T-helper 2 cell treated with Interferon-gamma antibody and Interleukin-4, amounts not matched to agents 5 μg/mL and 100 μg/mL, for 36 hours (primary cell): ENCODE measurements at regions not wholly inside any gene's neighbourhood (a gene's known extent, or its start where the extent isn't known, plus 50 kb on each side); places are given as distances from the start of the nearest gene placed in this dataset.

Source experiments
- DNase-seq: peaks from one replicate; pipeline ENCODE4 v3.0.0; 2021; ENCODE audit warnings: low spot score
- H3K27ac Mint-ChIP-seq: one replicate; pipeline ENCODE4 v1.8.0; 2021; ENCODE audit warnings: mild to moderate bottlenecking, mixed read lengths
- H3K27me3 Mint-ChIP-seq: one replicate; pipeline ENCODE4 v1.8.0; 2021; ENCODE audit warnings: low read depth, mixed read lengths
- H3K36me3 Mint-ChIP-seq: one replicate; pipeline ENCODE4 v1.8.0; 2021; ENCODE audit warnings: low read depth, mixed read lengths
- H3K4me1 Mint-ChIP-seq: one replicate; pipeline ENCODE4 v1.8.0; 2021; ENCODE audit warnings: low read depth, mixed read lengths
- H3K4me3 Mint-ChIP-seq: one replicate; pipeline ENCODE4 v1.8.0; 2022; ENCODE audit warnings: mild to moderate bottlenecking, moderate library complexity, mixed read lengths
- H3K9me3 Mint-ChIP-seq: one replicate; pipeline ENCODE4 v1.8.0; 2021; ENCODE audit warnings: mixed read lengths

DNA sequence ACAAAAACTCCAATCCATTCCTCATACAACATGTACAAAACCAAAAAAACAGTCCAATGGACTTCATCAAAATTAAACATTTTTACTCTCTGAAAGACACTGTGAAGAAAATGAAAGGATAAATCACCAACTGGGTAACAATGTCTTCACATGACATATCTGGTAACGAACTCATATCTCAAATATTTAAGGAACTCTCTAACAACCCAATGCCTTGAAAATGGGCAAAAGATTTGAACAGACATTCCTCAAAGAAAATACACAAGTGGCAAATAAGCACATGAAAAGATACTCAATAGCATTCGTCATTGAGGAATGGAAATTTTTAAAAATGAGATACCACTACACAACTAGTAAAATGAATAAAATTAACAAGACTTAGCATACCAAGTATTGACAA lies 198.7 kb upstream of the RASSF8 start:
- Mint-ChIP-seq H3K4me1 (no peaks in the 10 kb centered on the region), H3K27ac (no peak overlapping the region), H3K9me3 (no peaks in the 10 kb centered on the region), H3K36me3 (no peaks in the 10 kb centered on the region), H3K4me3 (no peak overlapping the region), H3K27me3 (no peaks in the 10 kb centered on the region)
- no peak for DNase-seq

DNA sequence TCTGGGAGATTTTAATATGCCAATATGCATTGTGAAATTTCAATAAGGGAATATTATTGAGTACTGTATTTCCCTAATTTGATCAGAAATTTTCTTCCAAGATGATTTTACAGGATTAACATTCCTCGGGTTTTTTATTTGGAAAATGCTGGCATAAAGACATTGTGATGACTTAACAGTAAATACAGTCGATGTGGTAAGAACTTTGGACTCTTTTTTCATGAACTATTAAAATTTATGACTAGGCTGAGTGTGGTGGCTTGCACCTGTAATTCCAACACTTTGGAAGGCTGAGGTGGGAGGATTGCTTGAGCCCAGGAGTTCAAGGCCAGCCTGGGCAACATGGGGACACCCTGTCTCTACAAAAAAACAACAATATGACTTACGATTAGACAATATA lies 197.1 kb upstream of the RASSF8 start:
- no peaks in the 10 kb centered on the region for H3K9me3 Mint-ChIP-seq
- no peaks in the 10 kb centered on the region for H3K27me3 Mint-ChIP-seq
- no peak for DNase-seq
- no peaks in the 10 kb centered on the region for H3K36me3 Mint-ChIP-seq
- no peak overlapping the region for H3K4me3 Mint-ChIP-seq
- H3K27ac Mint-ChIP-seq = no peak overlapping the region
- H3K4me1 Mint-ChIP-seq = no peaks in the 10 kb centered on the region

DNA sequence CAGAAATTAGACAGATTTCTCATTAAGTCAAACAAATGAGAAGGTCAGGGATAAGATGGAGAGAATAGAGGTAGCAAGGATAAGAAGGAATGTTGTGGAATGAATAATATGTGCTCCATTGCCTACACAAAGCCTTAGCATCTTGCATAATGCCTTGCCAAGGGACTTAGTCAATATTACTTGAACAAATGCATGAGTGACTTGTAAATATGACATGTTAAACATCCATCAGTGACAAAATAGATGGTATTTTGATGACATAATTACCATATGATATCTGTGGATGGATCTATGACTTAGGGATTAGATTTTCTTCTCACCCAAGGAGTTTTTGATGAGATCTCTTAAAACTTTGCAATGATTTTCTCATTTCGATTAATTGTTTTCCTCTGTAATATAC lies 194.1 kb upstream of the RASSF8 start:
- DNase-seq = no peak
- no peaks in the 10 kb centered on the region for H3K9me3 Mint-ChIP-seq
- no peak overlapping the region for H3K4me3 Mint-ChIP-seq
- peaks cover 5% of the 10 kb centered on the region for H3K27me3 Mint-ChIP-seq
- H3K4me1 Mint-ChIP-seq = no peaks in the 10 kb centered on the region
- no peak overlapping the region for H3K27ac Mint-ChIP-seq
- H3K36me3 Mint-ChIP-seq = no peaks in the 10 kb centered on the region

DNA sequence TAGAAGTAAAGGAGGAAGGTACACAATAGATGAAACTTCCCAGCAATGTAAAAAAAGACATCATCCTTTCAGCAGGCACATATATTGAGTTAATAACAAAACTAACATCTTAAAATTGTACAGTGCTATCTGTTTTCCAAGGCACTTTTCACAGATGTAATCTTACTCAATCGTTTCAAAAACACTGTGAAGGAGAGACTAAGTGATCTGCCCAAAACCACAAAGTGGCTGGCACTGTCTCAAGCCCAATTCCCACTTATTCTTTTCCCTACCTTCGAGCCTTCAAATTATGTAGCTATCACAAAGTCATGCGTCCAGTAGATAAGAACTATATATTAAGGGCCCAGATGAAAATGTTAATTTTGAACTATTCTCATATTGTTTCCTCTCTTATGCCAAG lies 193.6 kb upstream of the RASSF8 start:
- Mint-ChIP-seq H3K27me3 (peaks cover 5% of the 10 kb centered on the region), H3K36me3 (no peaks in the 10 kb centered on the region), H3K27ac (no peak overlapping the region), H3K4me1 (no peaks in the 10 kb centered on the region), H3K9me3 (no peaks in the 10 kb centered on the region), H3K4me3 (no peak overlapping the region)
- no peak for DNase-seq

DNA sequence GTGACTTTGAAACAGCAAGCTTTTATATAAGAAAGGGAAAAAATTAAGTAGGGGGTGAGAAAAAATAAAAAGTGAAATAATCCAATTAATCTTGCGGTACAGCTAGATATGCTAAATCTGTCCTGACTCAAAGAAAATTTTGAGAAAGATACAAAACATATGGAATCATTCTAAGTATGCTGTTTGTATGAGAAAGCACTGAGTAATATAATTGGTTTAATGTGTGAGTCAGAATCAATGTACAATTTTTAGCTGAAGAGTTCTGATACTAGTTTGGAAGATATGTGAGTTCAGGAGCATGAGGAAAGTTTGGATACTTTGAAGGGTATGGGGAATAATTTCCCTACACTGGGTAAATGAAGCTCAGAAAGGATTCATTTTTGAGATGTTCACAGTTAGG lies 190.9 kb upstream of the RASSF8 start:
- no peaks in the 10 kb centered on the region for H3K4me1 Mint-ChIP-seq
- H3K27ac Mint-ChIP-seq = no peak overlapping the region
- H3K4me3 Mint-ChIP-seq = no peak overlapping the region
- no peak for DNase-seq
- H3K36me3 Mint-ChIP-seq = no peaks in the 10 kb centered on the region
- no peaks in the 10 kb centered on the region for H3K9me3 Mint-ChIP-seq
- peaks cover 5% of the 10 kb centered on the region for H3K27me3 Mint-ChIP-seq

DNA sequence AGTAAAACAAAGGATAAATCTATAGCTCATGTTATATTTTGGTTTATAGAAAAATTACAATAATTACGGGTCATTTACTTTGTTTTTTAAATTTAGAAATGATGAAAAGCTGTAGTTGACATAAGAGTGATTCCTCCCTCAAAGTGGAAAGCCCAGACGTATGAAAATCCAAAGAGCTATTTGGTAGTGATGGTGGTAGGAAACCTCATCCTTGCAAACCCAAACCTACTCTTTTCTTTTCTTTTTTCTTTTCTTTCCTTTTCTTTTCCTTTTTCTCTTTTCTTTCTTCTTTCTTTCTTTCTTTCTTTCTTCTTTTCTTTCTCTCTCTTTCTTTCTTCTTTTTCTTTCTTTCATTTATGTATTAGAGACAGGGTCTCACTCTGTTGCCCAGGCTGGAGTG lies 190.3 kb upstream of the RASSF8 start:
- no peak for DNase-seq
- Mint-ChIP-seq H3K9me3 (no peaks in the 10 kb centered on the region), H3K27ac (no peak overlapping the region), H3K4me3 (no peak overlapping the region), H3K36me3 (no peaks in the 10 kb centered on the region), H3K4me1 (no peaks in the 10 kb centered on the region), H3K27me3 (peaks cover 5% of the 10 kb centered on the region)

DNA sequence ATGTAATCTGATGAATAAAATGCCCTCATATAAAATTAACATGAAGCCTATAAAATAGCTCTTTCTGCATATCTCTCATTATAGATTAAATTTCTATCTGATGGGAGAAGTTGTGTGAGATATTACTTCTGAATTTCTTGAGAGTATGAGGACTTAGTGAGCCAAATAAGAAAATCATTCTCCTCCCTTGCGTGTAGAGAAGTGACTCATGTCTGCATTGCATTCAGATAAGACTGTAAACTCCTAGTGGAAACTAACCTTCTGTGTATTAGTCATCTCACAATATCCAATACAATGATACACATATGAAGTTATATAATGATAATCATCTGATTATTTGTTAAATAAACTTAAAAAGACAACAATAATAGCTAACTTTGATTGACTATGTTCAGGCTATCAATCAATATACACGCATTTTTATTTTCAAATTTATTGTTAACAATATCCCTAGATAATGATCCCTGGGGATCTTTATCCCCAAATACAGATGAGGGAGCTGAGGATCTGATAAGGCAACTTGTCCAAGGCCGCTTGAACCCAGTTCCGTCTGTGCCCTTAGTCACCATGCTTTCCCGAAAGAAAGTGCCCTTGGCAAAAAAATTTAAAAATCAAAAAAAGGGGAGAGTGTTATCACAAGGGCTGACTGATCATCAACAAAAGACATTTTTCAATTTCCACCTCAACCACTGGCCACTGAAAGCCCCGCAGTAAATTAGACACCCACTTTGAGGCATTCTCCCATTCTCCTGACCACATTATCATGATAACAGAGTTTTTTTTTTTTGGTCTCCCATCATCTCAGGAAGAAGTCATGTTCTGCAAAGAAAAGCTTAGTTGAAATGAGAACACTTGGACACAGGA lies 189.2 kb upstream of the RASSF8 start:
- Mint-ChIP-seq H3K4me1 (no peaks in the 10 kb centered on the region), H3K36me3 (no peaks in the 10 kb centered on the region), H3K4me3 (no peak overlapping the region), H3K9me3 (no peaks in the 10 kb centered on the region), H3K27me3 (peaks cover 5% of the 10 kb centered on the region), H3K27ac (no peak overlapping the region)
- DNase-seq = no peak

DNA sequence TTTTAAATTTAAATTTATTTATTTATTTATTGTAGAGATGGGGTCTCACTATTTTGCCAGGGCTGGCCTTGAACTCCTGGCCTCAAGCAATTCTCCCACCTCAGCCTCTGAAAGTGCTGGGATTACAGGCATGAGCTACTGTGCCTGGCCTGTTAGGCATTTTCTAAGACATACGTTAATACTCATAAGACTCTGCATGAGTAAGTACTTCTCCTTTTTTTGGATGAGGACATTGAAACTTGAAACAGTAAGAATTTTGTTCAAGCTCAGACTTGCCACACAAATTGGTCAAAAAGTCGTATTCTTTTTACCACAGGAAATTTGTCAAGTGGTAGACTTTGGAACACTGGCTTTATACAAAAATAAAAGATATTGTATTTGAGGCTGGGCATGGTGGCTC lies 187.4 kb upstream of the RASSF8 start:
- peaks cover 5% of the 10 kb centered on the region for H3K27me3 Mint-ChIP-seq
- no peaks in the 10 kb centered on the region for H3K9me3 Mint-ChIP-seq
- no peak overlapping the region for H3K4me3 Mint-ChIP-seq
- H3K27ac Mint-ChIP-seq = no peak overlapping the region
- no peaks in the 10 kb centered on the region for H3K4me1 Mint-ChIP-seq
- no peak for DNase-seq
- no peaks in the 10 kb centered on the region for H3K36me3 Mint-ChIP-seq

DNA sequence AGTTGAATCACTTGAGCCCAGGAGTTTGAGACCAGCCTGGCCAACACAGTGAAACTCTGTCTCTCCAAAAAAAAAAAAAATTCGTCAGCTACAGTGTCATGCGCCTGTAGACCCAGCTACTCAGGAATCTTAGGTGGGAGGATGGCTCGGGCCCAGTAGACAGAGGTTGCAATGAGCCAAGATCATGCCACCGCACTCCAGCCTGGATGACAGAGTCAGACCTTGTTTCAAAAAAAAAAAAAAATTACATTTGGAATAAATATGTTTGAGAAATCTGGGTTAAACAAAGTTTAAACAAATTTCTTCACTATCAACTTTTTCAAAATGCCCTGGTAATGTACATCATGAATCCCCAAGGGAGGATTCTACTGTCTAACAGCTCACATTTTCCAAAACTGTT lies 187.0 kb upstream of the RASSF8 start:
- no peaks in the 10 kb centered on the region for H3K9me3 Mint-ChIP-seq
- H3K27ac Mint-ChIP-seq = no peak overlapping the region
- H3K4me1 Mint-ChIP-seq = no peaks in the 10 kb centered on the region
- no peak for DNase-seq
- no peaks in the 10 kb centered on the region for H3K36me3 Mint-ChIP-seq
- no peak overlapping the region for H3K4me3 Mint-ChIP-seq
- H3K27me3 Mint-ChIP-seq = peaks cover 5% of the 10 kb centered on the region

DNA sequence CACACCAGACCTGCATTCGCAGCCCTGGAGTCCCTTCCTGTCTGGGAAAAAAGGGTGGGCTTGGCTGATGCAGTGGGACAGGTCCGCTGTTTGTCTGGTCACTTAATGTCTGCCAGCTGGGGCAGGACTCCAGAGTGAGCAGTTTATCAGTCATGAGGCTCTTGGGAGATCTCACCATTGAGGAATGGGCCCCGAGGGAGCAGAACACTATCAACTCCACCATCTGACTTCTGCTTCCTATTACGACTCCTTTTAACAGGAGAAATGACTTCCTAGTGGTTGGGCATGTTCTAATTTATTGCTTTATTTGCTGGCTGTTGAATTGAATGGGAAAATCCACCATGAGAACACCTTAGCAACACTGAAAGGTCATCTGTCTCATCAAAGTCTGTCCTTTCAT lies 182.5 kb upstream of the RASSF8 start:
- Mint-ChIP-seq H3K36me3 (no peaks in the 10 kb centered on the region), H3K27me3 (peaks cover 2% of the 10 kb centered on the region), H3K27ac (no peak overlapping the region), H3K9me3 (no peaks in the 10 kb centered on the region), H3K4me1 (no peaks in the 10 kb centered on the region), H3K4me3 (no peak overlapping the region)
- DNase-seq = no peak

DNA sequence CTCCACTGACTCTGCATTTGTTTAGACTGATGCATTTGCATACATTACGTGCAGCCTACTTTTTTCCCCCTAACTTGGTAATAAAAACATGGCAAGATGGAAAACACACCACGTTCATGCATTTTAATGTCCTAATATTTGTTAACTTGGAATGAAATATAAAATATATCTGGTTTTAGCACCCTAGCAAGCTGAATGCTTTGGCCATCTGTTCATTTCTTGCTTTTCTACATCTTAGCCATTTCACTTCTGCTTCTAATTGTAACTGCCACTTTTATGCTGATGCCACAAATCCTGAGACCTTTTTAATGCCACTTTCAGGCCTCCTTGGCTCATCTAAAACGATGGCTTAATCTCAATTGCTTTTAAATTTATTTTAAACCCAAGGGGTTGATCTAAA lies 177.7 kb upstream of the RASSF8 start:
- Mint-ChIP-seq H3K27me3 (peaks cover 2% of the 10 kb centered on the region), H3K27ac (no peak overlapping the region), H3K4me1 (no peaks in the 10 kb centered on the region), H3K36me3 (no peaks in the 10 kb centered on the region), H3K4me3 (no peak overlapping the region), H3K9me3 (no peaks in the 10 kb centered on the region)
- no peak for DNase-seq

DNA sequence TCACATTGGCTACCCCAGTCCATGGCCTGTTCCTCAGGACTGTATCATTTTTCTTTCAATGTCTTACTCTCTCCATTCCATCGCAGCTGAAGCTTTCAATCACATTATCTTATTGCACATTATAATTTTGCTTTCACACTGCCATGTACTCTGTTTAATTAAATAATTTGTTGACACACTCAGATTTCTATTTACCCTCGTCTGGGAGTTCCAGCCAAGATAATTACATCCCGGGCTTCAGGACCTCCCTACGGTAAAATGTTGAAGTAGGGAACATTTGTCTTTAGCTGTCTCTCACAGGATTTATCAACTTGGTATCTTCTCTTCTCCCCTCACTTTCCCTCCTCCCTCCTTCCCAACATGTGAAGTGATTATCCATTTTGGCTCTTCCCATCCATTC lies 177.2 kb upstream of the RASSF8 start:
- Mint-ChIP-seq H3K4me3 (no peak overlapping the region), H3K27me3 (peaks cover 2% of the 10 kb centered on the region), H3K4me1 (no peaks in the 10 kb centered on the region), H3K9me3 (no peaks in the 10 kb centered on the region), H3K27ac (no peak overlapping the region), H3K36me3 (no peaks in the 10 kb centered on the region)
- no peak for DNase-seq

DNA sequence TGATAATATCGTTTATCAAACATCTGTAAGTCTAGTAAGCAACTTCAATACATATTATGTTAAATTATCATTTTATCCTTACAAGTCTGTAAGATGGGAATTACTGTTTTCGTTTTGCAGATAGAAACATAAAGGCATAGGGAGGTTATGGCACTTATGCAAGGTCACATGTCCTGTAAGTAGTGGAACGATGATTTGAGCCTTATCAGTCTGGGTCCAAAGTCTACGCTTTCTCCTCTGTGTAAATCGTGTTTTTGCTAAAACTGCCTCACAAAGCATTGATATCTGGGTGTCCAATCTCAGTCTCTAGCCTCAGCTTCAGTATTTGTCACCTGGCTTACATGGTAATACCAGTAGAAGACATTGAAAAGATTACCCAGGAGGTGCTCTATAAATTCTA lies 174.9 kb upstream of the RASSF8 start:
- Mint-ChIP-seq H3K4me3 (no peak overlapping the region), H3K36me3 (no peaks in the 10 kb centered on the region), H3K9me3 (no peaks in the 10 kb centered on the region), H3K27me3 (peaks cover 5% of the 10 kb centered on the region), H3K27ac (no peak overlapping the region), H3K4me1 (no peaks in the 10 kb centered on the region)
- DNase-seq = no peak

DNA sequence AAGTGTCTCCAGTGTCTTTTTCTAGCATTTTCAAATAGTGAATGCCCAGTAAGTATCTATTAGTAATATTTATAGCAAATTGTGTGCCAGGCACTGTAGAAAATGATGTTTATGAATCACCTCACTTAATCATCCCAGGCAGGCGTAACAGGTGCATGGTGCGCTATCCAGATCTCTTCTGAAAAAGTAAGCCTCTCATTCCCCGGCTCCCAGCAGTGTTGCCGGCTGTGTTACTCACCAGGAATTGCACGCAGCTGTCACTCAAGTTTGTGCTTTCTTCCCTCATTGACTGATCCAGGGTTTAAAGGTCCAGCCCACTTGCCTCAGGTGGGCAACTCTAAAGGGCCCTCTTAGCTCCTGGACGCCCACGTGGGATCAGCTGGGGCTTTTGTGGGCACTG lies 173.8 kb upstream of the RASSF8 start:
- Mint-ChIP-seq H3K27me3 (peaks cover 4% of the 10 kb centered on the region), H3K36me3 (no peaks in the 10 kb centered on the region), H3K4me3 (no peak overlapping the region), H3K4me1 (no peaks in the 10 kb centered on the region), H3K9me3 (no peaks in the 10 kb centered on the region), H3K27ac (no peak overlapping the region)
- no peak for DNase-seq

DNA sequence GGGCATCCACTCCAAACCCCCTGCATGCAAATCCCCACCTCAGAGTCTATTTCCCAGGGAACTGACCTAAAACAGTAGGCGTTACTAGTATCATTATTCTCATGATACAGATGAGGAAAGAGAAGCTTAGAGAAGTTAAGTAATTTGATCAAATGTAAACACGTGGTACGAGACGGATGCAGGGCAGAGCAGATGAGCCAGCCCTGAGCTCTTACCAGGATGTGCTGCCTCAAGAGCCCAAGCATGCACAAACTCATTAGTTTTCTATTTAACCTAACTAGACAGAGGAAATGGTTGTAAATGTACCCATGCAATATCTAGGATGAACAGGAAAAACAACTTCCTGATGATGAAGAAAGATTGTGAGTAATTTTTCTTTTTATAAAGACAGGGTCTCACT lies 173.3 kb upstream of the RASSF8 start:
- DNase-seq = no peak
- no peak overlapping the region for H3K4me3 Mint-ChIP-seq
- H3K36me3 Mint-ChIP-seq = no peaks in the 10 kb centered on the region
- no peak overlapping the region for H3K27ac Mint-ChIP-seq
- H3K9me3 Mint-ChIP-seq = no peaks in the 10 kb centered on the region
- H3K27me3 Mint-ChIP-seq = peaks cover 4% of the 10 kb centered on the region
- no peaks in the 10 kb centered on the region for H3K4me1 Mint-ChIP-seq
